GM18517 (cell line): ENCODE measurements at regions not wholly inside any gene's neighbourhood (a gene's known extent, or its start where the extent isn't known, plus 50 kb on each side); places are given as distances from the start of the nearest gene placed in this dataset.

Experiments
- ATAC-seq: cut with Tn5 transposase; IDR thresholded peaks from one replicate; pipeline ENCODE4 v1.9.1; 2021; ENCODE audit warnings: mild to moderate bottlenecking, moderate library complexity; ENCODE audit not compliant: unreplicated experiment

GRCh38 chr15:95946241-95946640 is 384.3 kb upstream of the NR2F2 start:
- no peak for ATAC-seq

GRCh38 chr15:95946926-95947325 is 383.6 kb upstream of the NR2F2 start:
- ATAC-seq, result no peak

GRCh38 chr15:95948411-95948810 is 382.1 kb upstream of the NR2F2 start:
- no peak for ATAC-seq

GRCh38 chr15:95953032-95953431 is 377.5 kb upstream of the NR2F2 start:
- no peak for ATAC-seq

GRCh38 chr15:95957861-95958260 is 372.6 kb upstream of the NR2F2 start:
- ATAC-seq, result no peak

GRCh38 chr15:95958382-95958781 is 372.1 kb upstream of the NR2F2 start:
- ATAC-seq, result no peak

GRCh38 chr15:95968856-95969255 is 361.6 kb upstream of the NR2F2 start:
- ATAC-seq, result no peak

- ATAC-seq, result no peak
Measured at GRCh38 chr15:95970326-95970725, 360.2 kb upstream of the NR2F2 start.

- ATAC-seq, result no peak
Measured at GRCh38 chr15:95972041-95972553, 358.4 kb upstream of the NR2F2 start.

GRCh38 chr15:95972812-95973211 is 357.7 kb upstream of the NR2F2 start:
- no peak for ATAC-seq

GRCh38 chr15:95973566-95974256 is 356.8 kb upstream of the NR2F2 start:
- ATAC-seq, result peak; percentile 67

- ATAC-seq, result peak; percentile 83
Measured at GRCh38 chr15:95975212-95975611, 355.3 kb upstream of the NR2F2 start.

GRCh38 chr15:95979286-95979685 is 351.2 kb upstream of the NR2F2 start:
- ATAC-seq, result no peak

- ATAC-seq, result no peak
Measured at GRCh38 chr15:95981209-95981608, 349.3 kb upstream of the NR2F2 start.

GRCh38 chr15:95987299-95987698 is 343.2 kb upstream of the NR2F2 start:
- no peak for ATAC-seq

GRCh38 chr15:95987886-95988573 is 342.5 kb upstream of the NR2F2 start:
- ATAC-seq, result no peak

- no peak for ATAC-seq
Measured at GRCh38 chr15:95988574-95988887, 342.0 kb upstream of the NR2F2 start.

- no peak for ATAC-seq
Measured at GRCh38 chr15:95989392-95989791, 341.1 kb upstream of the NR2F2 start.

- no peak for ATAC-seq
Measured at GRCh38 chr15:95990833-95991232, 339.7 kb upstream of the NR2F2 start.

- no peak for ATAC-seq
Measured at GRCh38 chr15:95994418-95994817, 336.1 kb upstream of the NR2F2 start.

GRCh38 chr15:95995375-95996168 is 334.9 kb upstream of the NR2F2 start:
- no peak for ATAC-seq

- no peak for ATAC-seq
Measured at GRCh38 chr15:95996494-95996893, 334.0 kb upstream of the NR2F2 start.
